ENCODE measurements at regions not wholly inside any gene's neighbourhood (a gene's known extent, or its start where the extent isn't known, plus 50 kb on each side); places are given as distances from the start of the nearest gene placed in this dataset.
A peak's percentile ranks its signal among the peaks of the same experiment; 100 is the strongest.

DNA sequence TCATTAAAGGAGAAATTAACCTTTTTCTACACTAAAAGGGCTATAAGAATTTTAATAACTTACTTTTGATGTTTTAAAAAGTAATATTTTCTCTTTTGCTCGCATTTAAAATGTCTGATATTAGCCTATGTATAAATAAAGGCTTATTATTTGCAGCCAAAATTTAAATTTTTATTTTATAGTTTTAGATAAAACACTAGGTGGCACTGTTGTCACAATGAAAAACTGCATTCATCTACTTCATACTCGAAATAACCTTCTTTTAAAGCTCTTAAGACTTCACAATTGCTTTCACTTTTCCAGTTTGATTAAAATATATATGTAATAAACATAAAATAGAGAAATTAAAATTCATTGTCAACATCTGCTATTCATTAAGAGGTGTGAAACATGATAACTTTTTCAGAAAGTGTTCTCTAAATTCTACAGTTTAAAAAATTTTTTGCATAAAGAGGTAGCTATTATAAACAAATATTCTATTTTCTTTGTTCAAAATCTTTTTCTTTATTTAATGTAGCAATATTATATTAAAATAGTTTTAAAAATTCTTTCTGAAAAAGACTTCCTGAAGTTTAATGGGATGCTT lies 78.8 kb upstream of the DEFB112 start:
- TF ChIP-seq, protein P1, sequence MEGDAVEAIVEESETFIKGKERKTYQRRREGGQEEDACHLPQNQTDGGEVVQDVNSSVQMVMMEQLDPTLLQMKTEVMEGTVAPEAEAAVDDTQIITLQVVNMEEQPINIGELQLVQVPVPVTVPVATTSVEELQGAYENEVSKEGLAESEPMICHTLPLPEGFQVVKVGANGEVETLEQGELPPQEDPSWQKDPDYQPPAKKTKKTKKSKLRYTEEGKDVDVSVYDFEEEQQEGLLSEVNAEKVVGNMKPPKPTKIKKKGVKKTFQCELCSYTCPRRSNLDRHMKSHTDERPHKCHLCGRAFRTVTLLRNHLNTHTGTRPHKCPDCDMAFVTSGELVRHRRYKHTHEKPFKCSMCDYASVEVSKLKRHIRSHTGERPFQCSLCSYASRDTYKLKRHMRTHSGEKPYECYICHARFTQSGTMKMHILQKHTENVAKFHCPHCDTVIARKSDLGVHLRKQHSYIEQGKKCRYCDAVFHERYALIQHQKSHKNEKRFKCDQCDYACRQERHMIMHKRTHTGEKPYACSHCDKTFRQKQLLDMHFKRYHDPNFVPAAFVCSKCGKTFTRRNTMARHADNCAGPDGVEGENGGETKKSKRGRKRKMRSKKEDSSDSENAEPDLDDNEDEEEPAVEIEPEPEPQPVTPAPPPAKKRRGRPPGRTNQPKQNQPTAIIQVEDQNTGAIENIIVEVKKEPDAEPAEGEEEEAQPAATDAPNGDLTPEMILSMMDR (optimal IDR thresholded peaks at IDR 0.05 in 1 of 3, IDR thresholded peaks at IDR 0.05 in 1 of 3, conservative IDR thresholded peaks at IDR 0.05 in 1 of 3; ENCODE audit: extremely low read depth in 1 of 3, insufficient read depth in 2 of 3, low read length in 3 of 3) = peak in 1 of 3 experiments; percentile 19
- TF ChIP-seq EZH2 (IDR thresholded peaks at IDR 0.05; ENCODE audit: low read length) = no peak

Data from keratinocyte (primary cell).